Stimulated activated CD4-positive, alpha-beta T cell treated with anti-CD3 and anti-CD28 coated beads, Interleukin-1b, Interleukin-23, amount 100 ng/mL, for 4 hours (primary cell): ENCODE measurements at regions not wholly inside any gene's neighbourhood (a gene's known extent, or its start where the extent isn't known, plus 50 kb on each side); places are given as distances from the start of the nearest gene placed in this dataset.

Experiments used
- DNase-seq, 2 donors: peaks; one replicate each; pipeline ENCODE4 v3.0.0-alpha.2; 2020; ENCODE audit warnings: low read depth in 2 of 2

DNA sequence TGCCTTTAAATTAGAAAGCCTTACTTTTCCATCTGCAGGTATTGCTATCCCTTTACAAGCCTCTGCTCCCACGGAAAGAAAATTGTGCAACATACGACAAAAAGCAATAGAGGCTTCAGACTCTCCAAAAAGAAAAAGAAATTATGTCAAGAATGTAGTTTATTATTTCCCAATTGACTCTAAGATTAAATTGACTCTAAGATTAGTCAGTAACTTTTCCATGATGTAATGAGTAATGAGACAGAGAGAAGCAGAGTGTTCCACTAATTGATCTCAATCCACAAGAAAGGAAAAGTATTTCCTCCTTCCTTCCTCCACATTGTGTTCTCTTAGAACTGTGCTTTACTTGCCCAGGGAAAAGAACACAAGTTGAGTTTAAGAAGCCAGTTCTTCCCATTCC is 345.7 kb upstream of the HS3ST1 start:
- no peak for DNase-seq

DNA sequence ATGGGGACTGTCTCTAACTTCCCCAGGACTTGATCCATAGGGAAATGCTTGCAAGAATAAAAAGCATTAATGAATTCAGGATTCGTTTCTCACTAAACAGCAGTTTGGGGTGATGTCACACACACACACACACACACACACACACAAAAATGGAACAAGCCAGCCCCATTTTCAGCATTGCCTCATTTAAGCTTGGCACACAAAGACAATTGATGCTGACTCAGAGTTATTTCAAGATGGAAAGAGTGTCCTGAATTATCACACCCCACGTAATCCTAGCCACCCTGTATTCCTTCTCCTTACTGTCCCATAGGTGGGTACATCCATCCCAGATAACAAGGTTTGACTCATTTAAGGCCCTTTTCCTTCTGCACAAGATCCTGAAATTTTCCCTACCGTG is 345.1 kb upstream of the HS3ST1 start:
- no peak for DNase-seq

DNA sequence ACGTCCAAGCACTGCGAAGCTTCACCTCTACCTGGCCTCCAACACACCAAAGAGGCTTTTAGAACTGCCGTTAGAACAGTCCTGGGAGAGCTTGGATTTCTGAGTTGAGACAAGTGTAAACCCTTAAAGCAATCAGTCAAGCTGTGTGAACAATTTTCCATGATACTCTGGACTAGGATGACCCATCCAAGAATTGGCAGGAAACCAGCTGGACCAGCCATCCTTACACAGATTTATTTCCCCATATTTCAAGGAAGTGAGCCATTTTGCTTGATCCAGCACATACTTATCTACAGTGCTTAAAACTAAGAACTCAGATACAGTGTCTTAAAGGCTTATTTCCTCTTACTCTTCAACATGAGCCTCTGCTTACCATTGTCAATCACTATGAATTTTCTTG is 340.7 kb upstream of the HS3ST1 start:
- no peak for DNase-seq

DNA sequence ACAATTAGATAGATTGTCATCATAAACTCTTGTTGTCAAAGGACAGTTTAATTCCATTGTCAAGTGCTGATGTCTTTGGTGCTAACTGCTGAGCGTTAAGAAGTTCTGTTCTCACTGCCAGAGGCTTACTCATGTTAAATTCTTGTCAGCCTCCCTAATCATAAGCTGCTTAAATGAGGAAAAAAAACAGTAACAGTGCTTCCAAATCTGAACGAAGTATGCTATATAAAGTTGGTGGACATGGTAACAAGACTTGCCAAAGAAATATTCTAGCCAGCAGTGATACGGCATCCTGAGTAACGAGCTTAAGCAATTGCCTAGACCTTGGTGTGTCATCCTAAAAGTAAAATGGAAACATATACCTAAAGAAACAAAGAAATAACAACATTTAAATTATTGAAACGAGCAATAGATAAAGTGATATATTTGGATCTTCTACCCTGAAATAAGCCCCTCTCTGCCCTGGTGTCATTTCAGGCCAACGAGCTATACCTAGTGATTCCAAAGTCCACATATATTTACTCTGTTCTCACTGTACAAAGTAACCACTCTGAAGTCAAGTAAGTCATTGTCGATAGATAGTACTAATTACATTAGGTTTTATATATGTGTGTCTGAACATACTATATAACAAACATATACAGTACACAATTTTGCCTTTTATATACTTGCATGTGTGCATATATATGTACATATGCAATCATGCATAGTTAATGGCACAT is 339.7 kb upstream of the HS3ST1 start:
- no peak for DNase-seq

DNA sequence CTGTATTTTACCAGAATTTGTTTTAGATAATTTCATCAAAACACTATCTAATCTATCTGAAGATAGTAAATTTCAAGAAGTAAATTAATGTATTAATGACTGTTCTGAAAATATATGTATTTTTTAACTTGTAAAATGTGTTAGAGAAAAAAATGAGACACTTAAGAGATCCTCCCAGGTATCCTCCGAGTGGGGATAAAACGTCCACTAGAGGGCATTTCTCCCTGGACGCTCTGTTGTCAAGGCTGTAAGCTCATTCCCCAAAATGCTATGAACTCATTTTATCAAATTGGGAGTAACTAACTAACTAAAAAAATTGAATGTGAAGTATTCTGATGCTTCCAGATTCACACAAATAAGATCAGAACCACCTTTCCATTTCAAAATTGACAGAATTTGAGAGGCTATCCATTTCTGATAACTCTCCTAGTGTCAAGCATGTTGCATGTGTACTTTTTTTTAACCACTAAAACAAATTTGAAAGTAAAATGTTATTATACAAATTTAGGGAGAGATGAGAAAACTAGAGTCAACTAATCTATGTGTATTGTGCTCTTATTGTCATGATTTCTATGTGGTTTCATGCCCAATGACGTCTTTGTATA is 337.3 kb upstream of the HS3ST1 start:
- no peak for DNase-seq

DNA sequence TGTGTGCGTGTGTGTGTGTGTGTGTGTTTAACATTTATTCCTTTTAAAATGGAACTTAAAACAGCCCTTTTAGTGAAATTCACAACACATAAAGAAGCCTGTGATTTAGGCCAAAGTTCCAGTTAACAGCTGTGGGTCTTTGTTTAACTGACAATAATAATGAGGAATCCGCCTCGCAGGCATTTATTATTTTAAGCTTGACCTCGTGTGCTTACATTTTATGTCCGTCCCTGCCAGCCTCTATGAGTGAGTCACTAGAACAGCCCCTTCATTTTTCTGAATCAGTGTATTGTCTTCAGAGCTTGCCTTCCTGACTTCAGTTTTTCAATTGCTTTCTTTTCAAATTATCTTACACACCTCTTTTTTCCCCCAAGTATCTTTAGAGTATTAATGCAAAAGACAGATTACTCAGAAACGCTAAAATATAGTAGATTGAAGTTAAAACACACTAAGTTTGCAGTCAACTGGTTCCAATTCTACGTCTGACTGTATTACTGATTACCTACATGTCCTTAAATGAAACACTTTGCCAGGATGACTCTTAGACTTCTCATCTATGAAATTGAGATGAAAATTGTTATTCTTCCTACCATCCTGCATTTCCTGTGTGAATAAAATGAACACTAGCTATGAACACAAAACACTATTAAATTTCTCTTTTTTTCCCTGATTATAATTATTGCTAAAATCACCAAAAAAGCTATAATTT is 319.6 kb upstream of the HS3ST1 start:
- no peak for DNase-seq

DNA sequence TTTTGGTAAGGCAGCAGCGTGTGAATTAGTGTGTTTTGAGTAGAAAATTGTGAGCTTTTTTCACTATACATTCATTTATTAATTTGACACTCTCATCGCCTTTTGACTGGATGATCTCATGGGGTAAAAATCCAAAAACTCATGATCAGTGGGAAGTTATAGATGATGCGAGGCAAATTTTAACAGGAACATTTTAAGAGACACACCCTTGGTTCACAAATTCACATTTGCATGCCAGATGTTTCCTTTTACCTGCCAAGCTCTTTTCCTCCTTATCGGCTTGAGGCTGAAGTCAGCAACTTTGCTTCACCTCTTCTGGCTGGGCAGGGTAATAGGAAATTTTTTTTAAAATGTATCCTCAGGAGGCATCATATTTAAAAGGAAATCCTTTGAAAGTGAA is 318.0 kb upstream of the HS3ST1 start:
- DNase-seq, result no peak

DNA sequence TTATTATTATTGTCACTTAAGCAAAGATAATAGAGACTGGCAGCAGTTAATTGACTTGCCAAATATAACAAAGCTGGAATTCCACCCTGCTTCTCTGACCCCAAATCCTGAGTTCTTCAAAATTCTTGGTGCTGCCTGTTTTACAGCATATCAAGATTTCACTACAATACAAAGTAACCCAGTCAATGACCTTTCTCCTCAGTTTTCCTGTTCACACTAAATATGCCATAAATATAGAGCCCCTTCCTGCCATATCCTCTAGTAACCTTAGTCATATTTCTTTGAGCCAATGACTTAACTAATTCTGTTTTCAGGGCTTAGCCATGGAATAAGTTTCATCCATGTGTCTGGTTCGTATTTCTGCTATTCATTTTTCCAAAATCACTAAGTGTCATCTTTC is 315.3 kb upstream of the HS3ST1 start:
- no peak for DNase-seq

DNA sequence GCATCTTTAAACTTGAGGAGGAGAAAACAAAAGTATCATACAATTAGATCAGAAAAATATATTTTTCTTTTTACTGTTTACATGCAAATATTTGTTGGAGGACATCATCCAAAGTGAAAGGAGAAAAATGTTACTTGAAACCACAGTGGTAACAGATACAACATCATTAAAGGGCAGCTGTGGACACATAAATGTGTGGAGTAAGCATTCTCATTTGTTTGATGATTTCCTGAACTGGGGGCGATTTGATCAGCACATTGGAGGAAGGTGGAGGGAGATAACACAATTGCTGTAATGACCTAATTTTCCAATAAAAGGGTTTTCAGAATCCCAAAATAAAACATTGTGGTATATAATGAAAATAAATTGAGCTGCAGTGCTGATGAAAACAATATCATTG is 314.5 kb upstream of the HS3ST1 start:
- no peak for DNase-seq

DNA sequence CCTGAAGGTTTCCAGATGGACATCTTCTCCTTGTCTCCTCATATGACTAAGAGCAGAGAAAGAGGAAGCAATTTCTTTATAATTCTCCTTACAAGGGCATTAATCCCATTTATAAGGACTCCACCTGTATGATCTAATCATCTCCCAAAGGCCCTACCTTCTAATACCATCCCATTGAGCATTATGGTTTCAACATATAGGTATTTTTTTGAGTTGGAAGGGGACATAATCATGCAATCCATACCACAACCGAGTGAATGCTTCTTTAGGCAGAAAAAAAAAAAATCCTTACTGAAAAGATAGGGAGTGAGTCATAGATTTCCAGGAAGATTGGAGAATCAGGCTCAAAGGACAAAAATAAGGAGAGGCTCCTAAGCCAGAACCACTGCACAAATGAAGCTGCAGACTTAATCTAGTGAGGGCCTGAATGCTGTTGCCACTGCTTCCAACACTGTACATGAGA is 312.5 kb upstream of the HS3ST1 start:
- DNase-seq, result no peak

DNA sequence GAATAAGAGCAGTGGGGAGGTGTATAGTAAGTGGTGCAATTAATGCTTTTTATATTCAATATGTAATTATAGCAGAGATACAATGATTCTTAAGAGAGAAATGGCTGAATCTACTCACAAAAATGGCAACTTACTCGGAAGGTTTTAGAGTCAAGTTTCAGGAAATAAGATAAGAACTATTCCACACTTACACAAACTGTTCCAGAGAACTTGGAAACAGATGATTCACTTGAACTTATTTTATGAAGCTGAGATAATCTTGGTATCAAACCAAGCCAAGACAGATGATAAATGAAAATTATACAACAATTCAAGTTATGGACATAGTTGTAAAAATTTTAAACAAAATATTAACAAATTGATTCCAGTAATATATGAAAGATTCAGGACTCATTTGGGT is 311.3 kb upstream of the HS3ST1 start:
- no peak for DNase-seq

DNA sequence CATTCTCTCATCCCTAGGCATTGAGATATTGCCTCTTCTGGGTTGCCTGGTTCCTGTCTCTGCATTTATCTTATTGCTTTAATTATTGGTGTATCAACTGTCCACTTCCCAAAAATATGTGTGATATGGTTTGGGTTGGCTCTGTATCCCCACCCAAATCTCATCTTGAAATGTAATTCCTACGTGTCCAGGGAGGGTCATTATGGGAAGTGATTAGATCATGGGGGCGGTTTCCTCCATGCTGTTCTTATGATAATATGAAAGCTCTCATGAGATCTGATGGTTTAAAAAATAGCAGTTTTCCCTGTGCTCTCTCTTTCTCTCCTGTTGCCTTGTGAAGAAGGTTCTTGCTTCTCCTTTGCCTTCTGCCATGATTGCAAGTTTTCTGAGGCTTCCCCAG is 308.3 kb upstream of the HS3ST1 start:
- DNase-seq, result no peak

DNA sequence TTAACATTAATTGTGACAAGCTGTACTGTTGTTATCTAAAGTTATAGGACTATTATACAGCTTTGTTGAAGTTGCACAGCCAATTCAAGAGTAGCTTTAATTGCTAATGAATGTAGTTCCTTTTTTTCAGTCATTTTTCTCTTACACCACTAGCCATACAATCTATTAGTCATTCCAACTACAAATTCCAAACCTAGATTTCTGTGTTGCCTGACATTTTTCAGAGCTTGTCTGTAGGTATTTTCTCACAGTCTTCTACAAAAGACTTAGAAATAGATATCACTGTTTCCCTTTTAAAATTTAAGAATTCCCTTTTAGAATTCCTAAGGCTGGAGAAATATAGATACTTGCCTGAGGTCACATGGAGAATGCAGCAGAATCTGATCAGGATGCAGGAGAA is 307.0 kb upstream of the HS3ST1 start:
- no peak for DNase-seq

DNA sequence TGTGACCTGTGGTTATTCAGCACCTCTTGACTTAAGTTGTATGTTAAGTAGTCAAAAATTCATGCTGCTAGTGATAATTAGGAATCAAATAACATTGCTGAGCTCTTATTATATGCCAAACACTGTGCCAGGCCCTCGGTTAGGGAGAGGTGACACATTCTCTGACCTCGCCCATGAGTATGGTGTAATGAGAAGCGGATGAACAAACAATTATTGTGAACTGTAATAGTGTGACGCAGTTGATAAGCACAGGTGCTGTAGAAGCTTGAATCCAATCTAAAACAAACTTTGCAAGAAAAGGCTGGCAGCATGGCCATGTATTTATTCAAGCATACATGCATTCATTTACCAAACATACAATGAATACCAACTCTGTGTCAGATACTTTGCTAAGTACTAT is 303.5 kb upstream of the HS3ST1 start:
- no peak for DNase-seq

DNA sequence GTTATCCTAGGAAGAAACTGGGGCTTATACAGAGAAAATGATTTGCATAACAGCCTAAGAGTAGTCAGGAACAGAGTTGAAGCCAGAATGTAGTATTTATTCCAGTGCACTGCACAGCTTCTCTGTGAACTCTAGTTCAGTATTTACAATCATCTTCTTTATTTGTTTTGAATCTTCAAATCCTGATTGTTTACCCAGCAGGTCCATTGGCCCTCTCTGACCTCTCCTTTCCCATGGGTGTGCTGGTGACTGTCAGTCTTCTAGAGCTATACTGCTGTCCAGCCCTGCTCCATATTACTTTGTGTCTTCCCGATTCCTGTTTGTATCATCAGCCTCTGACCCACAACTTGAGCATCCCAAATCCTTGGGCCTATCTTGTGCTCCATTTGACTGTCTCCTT is 301.9 kb upstream of the HS3ST1 start:
- no peak for DNase-seq

DNA sequence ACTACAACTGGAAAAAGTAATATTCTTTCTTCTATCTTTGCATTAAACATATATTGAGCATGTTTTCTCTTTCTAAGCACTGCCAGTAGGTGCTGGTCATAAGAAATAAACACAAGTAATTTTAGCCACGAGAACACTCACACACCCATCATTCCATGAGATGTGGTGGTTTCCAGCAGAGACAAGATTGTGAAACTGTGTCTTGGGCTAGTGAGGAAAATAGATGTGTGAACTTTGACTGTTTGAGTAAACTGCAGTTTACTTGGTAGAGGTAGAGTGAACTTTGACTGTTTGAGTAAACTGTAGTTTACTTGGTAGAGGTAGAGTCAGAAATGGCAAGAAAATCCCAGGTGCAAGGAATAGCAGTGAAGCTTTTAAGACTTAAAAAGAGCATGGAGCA is 300.9 kb upstream of the HS3ST1 start:
- no peak for DNase-seq

DNA sequence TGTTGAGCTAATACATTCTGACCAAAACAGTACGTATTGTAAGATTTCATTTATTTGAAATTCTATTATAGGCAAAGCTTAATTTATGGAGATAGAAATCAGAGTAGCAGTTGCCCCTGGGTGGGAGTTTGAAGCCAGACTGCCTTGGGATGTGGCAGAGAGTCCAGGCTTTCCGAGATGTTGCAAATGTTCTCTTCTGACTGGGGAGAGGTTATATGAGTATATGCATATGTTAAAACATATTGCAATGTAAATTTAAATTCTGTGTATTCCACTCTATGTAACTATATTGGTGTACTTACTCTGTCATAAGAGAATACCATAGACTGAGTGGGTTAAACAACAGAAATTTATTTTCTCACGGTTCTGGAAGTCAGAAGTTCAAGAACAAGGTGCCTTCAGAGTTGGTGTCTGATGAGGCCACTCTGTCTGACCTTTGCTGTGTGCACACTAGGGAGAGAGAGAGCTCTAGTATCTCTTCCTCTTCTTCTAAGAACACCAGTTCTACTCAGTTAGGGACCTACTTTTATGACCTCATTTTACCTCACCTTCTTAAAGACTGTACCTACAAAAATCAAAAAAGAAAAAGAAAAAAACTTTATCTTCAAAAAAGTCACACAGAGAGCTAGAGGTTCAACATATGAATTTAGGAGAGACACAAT is 299.3 kb upstream of the HS3ST1 start:
- no peak for DNase-seq

DNA sequence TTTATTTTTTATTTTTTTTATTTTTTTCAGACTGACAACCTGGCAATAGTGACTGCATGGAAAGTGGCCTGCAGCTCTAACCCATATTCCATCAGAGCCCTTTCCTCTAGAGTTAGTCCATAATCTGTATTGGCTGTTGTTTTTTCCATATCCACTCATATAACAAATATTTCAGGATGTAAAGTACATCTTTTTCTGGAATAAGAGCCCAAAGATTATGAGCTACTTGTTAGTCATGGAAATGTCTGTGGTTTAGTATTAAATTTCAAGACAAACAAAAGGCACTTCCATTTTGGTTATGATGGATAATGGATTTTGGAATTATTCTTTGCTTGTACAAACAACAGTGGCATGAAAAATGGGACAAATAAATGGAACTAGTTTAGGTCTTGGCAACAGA is 296.0 kb upstream of the HS3ST1 start:
- DNase-seq, result no peak

DNA sequence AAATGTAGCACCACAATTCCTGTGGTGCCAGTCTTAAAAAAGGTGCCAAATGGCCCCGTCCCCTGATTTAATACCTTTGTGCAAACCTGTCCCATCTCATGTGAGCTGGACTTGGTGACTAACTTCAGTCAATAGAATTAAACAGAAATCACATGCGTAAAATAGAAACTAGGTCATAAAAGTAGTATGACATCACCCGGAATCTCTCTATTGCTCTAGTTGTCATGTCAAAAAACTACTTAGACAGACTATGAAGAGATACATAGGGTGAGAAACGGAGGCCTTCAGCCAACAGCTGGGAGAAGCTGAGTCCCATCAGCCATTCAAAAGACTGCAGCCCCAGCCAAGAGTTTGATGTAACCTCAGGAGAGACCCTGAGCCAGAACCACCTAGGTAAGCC is 293.5 kb upstream of the HS3ST1 start:
- no peak for DNase-seq

DNA sequence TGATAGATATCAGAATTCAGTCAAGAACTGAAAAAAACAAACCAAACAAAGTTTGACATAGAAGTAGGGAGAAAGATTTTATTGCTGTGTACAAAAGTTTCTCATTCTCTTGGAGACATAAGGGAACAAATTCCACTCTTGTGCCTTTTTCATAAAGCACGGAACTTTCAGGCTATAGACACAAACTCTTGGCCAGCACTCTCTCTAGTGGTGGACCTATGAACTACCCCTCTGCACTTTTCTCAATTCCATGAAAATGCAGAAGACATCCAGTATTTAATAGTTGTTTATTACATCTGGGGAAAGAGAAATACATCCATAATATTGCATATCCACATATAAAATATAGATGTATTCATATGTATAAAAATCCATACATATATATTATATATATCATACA is 291.6 kb upstream of the HS3ST1 start:
- DNase-seq, result no peak

DNA sequence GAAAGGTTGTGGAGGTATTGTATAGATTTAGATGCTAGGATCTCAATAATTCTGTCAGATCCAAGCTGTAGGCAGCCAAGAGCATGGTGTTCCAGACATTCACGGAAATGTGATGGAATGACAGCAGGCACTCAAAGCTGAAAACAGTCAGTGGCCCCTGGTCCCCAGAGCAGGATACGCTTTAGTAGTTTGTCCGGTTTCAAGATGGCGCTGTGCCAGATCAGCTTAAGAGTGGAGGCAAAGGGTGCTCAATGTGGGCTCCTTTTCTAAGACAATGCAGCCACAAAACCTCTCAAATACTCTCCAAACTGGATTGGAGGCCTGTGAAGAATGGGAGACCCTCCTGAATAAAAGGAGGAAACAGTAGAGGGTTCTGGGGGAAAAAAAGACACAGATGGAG is 291.2 kb upstream of the HS3ST1 start:
- DNase-seq, result no peak

DNA sequence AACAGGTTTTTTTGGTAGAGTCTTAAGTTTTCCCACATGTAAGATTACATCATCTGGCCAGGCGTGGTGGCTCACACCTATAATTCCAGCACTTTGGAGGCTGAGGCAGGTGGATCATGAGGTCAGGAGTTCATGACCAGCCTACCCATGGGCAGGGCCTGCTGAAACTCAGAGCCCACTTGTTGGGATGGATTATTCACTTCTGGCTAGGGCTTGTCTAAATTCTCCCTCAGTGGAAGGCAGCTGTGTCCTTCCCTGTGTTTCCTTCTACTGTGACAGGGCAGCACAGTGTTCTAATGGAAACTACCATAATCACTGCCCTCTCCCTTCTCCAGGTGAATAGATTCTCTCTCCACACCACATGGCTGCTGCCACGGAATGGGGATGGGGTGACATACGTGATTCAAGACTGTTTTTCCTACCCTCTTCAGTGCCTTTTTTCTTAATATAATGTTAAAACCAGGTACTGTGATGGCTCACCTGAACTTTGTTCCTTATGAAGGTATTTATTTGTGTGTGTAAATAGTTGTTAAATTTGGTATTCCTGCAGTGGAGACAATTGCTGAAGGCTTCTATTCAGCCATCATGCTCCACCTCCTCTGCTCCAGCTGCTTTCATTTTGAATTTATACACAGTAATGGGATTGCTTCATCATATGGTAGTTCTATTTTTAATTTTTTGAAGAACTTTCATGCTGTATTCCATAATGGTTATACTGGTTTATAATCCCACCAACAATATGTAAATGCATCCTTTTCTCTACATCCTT is 287.2 kb upstream of the HS3ST1 start:
- DNase-seq, result no peak
